Transverse colon (tissue), 4 donors: ENCODE measurements at regions not wholly inside any gene's neighbourhood (a gene's known extent, or its start where the extent isn't known, plus 50 kb on each side); places are given as distances from the start of the nearest gene placed in this dataset.

Experiments
- CTCF ChIP-seq, 5 experiments: fragments of 200-600 bp in 3 of 5; fragments of 450-650 bp in 2 of 5; sonication (generic) in 3 of 5; IDR thresholded peaks; 1 replicate in 2 of 5; 2 replicates in 3 of 5; pipeline ENCODE4 v1.5.1; 2016 to 2017; ENCODE audit warnings: antibody characterized with exemption in 5 of 5, inconsistent platforms in 3 of 5, mild to moderate bottlenecking in 2 of 5, moderate library complexity in 1 of 5
- POLR2A ChIP-seq: fragments of 450-650 bp; IDR thresholded peaks from one replicate; pipeline ENCODE4 v1.6.1; 2016; ENCODE audit warnings: antibody characterized with exemption, mild to moderate bottlenecking, moderate library complexity
- POLR2AphosphoS5 ChIP-seq, 3 donors: sonication (generic); formaldehyde crosslinking; IDR thresholded peaks; one replicate each; pipeline ENCODE4 v1.6.1; 2016; ENCODE audit warnings: antibody characterized with exemption in 3 of 3

GRCh38 chr10:124197371-124198124 is 104.2 kb upstream of the CHST15 start:
- no peak for TF ChIP-seq POLR2A
- no peak for TF ChIP-seq CTCF (IDR thresholded peaks at IDR 0.05)
- TF ChIP-seq POLR2AphosphoS5 (IDR thresholded peaks at IDR 0.05): no peak
